IPS DF 19.7 (cell line): ENCODE measurements at regions not wholly inside any gene's neighbourhood (a gene's known extent, or its start where the extent isn't known, plus 50 kb on each side); places are given as distances from the start of the nearest gene placed in this dataset.

Experiments
- DNase-seq: peaks from one replicate; pipeline ENCODE4 v3.0.0-alpha.2; 2013; ENCODE audit warnings: low read depth, low spot score

DNA sequence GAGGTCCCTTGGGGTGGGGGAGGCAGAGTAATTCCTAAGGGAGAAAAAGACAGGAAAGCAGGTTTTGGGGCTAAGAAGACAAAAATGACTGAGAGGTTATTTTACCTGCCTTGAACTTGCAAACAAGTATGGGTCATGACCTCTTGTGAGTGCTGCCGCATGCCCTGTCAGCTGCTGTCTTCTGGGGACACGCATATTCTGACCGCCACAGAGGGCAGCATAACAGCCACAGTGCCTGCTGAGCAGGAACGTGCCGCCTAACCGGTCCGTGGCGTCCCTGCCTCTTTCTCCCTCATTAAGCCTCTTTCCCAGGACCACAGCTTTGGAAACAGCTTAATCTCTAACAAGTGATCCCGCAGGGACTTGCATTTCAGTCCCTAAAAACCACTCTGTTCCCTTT is 51.3 kb upstream of the KCNA1 start:
- DNase-seq = no peak

DNA sequence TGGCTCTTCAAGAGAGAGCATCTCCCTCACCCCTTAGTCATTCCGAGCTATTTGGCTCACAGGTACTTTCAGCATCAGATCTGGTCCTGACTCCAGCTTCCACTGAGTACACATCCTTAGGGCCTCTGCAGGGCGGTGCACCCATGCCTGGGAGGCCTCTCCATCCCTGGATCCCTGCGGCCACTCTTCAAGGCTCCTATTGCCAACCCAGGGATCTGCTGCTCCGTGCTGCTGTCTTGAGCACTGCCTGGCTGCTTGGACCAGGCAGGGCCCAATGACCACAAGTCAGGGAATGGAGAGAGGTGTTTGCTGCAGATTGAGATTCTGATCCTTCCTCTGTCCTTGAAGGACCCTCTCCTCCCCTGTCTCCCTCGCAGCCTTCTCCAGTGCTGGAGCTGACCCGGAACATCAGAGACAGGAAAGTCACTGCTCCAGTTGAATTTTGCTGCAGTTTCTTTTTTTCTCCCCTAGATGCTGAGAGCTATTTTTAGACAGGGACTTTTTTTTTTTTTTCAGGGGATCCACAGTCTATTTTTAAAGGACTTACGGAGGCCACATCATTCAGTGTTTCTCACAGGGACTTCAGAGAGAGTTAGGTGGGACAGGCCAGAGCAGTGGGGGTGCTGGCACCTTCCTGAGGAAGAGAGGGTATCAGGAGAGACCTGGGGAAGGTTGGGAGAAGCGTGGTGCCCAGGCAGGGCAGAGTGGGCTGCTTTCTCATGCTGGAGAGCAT is 50.1 kb upstream of the KCNA1 start:
- no peak for DNase-seq
